GM23338 (cell line): ENCODE measurements at regions not wholly inside any gene's neighbourhood (a gene's known extent, or its start where the extent isn't known, plus 50 kb on each side); places are given as distances from the start of the nearest gene placed in this dataset.

ENCODE experiments used
- ATAC-seq: fragments of 200-7000 bp; cut with Tn5 transposase; 3 replicates; pipeline ENCODE4 v1.9.1; 2020
- DNase-seq: peaks from one replicate; pipeline ENCODE4 v3.0.0-alpha.2; 2015; ENCODE audit warnings: low spot score
- H2AFZ ChIP-seq: fragments of 200-600 bp; sonication (generic); 2 replicates; pipeline ENCODE4 v1.8.0; 2016; ENCODE audit warnings: antibody characterized with exemption, mild to moderate bottlenecking, moderate library complexity
- H3F3A ChIP-seq: fragments of 200-600 bp; sonication (generic); replicated peaks from 2 replicates; pipeline ENCODE4 v1.8.0; 2017; ENCODE audit warnings: antibody characterized with exemption, mixed run types, low read depth
- H3K27ac ChIP-seq: fragments of 200-600 bp; sonication (generic); 2 replicates; pipeline ENCODE4 v1.6.1; 2016; ENCODE audit warnings: low read depth
- H3K27me3 ChIP-seq: fragments of 200-600 bp; sonication (generic); 2 replicates; pipeline ENCODE4 v1.8.0; 2016; ENCODE audit warnings: mild to moderate bottlenecking, mixed run types, moderate library complexity; ENCODE audit not compliant: insufficient read depth
- H3K36me3 ChIP-seq: fragments of 200-600 bp; sonication (generic); 2 replicates; pipeline ENCODE4 v1.8.0; 2016; ENCODE audit warnings: mild to moderate bottlenecking; ENCODE audit not compliant: insufficient read depth
- H3K4me1 ChIP-seq: fragments of 200-600 bp; sonication (generic); 2 replicates; pipeline ENCODE4 v1.8.0; 2016; ENCODE audit warnings: mild to moderate bottlenecking, moderate library complexity; ENCODE audit not compliant: insufficient read depth
- H3K4me2 ChIP-seq: fragments of 200-600 bp; sonication (generic); 2 replicates; pipeline ENCODE4 v1.7.1; 2017; ENCODE audit warnings: mixed run types
- H3K4me3 ChIP-seq: fragments of 200-600 bp; sonication (generic); 2 replicates; pipeline ENCODE4 v1.6.1; 2016; ENCODE audit warnings: mixed run types
- H3K79me2 ChIP-seq: fragments of 200-600 bp; sonication (generic); replicated peaks from 2 replicates; pipeline ENCODE4 v1.8.0; 2017; ENCODE audit warnings: mild to moderate bottlenecking; ENCODE audit not compliant: insufficient read depth
- H3K9me2 ChIP-seq: fragments of 200-600 bp; sonication (generic); 2 replicates; pipeline ENCODE4 v1.8.0; 2017; ENCODE audit not compliant: insufficient read depth
- H4K20me1 ChIP-seq: fragments of 200-600 bp; sonication (generic); replicated peaks from 2 replicates; pipeline ENCODE4 v1.8.0; 2017; ENCODE audit warnings: mild to moderate bottlenecking; ENCODE audit not compliant: insufficient read depth
- H3K27ac Mint-ChIP-seq: 2 replicates; pipeline ENCODE4 v1.8.0; 2020; ENCODE audit warnings: inconsistent platforms, mild to moderate bottlenecking, moderate library complexity, mixed read lengths
- H3K27me3 Mint-ChIP-seq: 3 replicates; pipeline ENCODE4 v1.8.0; 2022; ENCODE audit warnings: low read depth, mild to moderate bottlenecking, moderate library complexity, mixed read lengths, inconsistent platforms; ENCODE audit not compliant: insufficient read depth, poor library complexity
- H3K36me3 Mint-ChIP-seq: 3 replicates; pipeline ENCODE4 v1.8.0; 2021; ENCODE audit warnings: low read depth, mild to moderate bottlenecking, inconsistent platforms, moderate library complexity, mixed read lengths
- H3K4me1 Mint-ChIP-seq: 3 replicates; pipeline ENCODE4 v1.8.0; 2020; ENCODE audit warnings: mild to moderate bottlenecking, inconsistent platforms, mixed read lengths
- H3K4me3 Mint-ChIP-seq: 3 replicates; pipeline ENCODE4 v1.8.0; 2021; ENCODE audit warnings: moderate library complexity, mild to moderate bottlenecking, inconsistent platforms, mixed read lengths
- H3K9me3 Mint-ChIP-seq: 3 replicates; pipeline ENCODE4 v1.8.0; 2020; ENCODE audit warnings: moderate library complexity, mild to moderate bottlenecking, inconsistent platforms, mixed read lengths
- CREB1 ChIP-seq: fragments of 250-450 bp; sonication (Bioruptor Pico); IDR thresholded peaks from 2 replicates; pipeline ENCODE4 v1.5.0; 2020; ENCODE audit warnings: low read depth, mild to moderate bottlenecking, moderate library complexity
- EZH2 ChIP-seq: fragments of 200-600 bp; sonication (generic); IDR thresholded peaks from one replicate; pipeline ENCODE4 v1.8.0; 2017; ENCODE audit warnings: antibody characterized with exemption, mild to moderate bottlenecking, low read depth; ENCODE audit not compliant: unreplicated experiment
- JUNB ChIP-seq: IDR thresholded peaks from one replicate; pipeline ENCODE4 v1.6.1; 2016; ENCODE audit warnings: antibody characterized with exemption; ENCODE audit not compliant: unreplicated experiment
- NANOG ChIP-seq: IDR thresholded peaks from 2 replicates; pipeline ENCODE4 v1.6.1; 2016; ENCODE audit warnings: antibody characterized with exemption, borderline replicate concordance
- ZNF331 ChIP-seq: fragments of 250-450 bp; sonication (Bioruptor Pico); IDR thresholded peaks from 2 replicates; pipeline ENCODE4 v1.5.0; 2020; ENCODE audit warnings: low read depth, mild to moderate bottlenecking, moderate library complexity
- TF ChIP-seq, protein P1 (sequence below): IDR thresholded peaks from 2 replicates; pipeline ENCODE4 v1.6.1; 2016; ENCODE audit warnings: antibody characterized with exemption
- TF ChIP-seq, protein P2 (sequence below): fragments of 250-450 bp; sonication (Bioruptor Pico); IDR thresholded peaks from 2 replicates; pipeline ENCODE4 v1.5.0; 2020; ENCODE audit warnings: mild to moderate bottlenecking, moderate library complexity
- TF ChIP-seq, protein P3 (sequence below), 2 experiments: fragments of 200-600 bp in 1 of 2; sonication (generic) in 1 of 2; conservative IDR thresholded peaks; 2 replicates each; pipeline versions ENCODE4 v1.5.1 to v1.6.1; 2016 to 2017; ENCODE audit warnings: antibody characterized with exemption in 2 of 2, low read depth in 2 of 2, mild to moderate bottlenecking in 2 of 2, moderate library complexity in 1 of 2
- TF ChIP-seq, protein P4 (sequence below): IDR thresholded peaks from one replicate; pipeline ENCODE4 v1.6.1; 2018; ENCODE audit warnings: antibody characterized with exemption; ENCODE audit not compliant: unreplicated experiment

DNA sequence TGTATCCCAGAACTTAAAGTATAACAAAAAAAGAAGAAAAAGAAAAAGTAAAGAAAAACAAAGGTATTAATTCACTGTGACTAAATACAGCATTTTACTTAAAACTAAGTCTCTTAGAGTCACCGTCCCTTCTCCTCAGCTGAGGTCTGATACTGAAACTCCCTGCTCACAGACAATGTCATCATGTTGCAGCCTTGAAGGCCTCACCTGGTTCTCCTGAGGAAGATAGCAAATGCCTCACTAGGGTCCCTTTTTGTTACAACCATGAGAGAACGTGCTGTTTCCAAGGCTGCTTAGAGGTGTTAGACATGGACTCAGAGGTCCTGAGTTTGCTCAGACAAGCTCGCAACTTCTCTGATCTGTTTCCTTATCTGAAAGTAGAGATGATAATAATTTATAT, 357.2 kb downstream of the MTRR start (continued):
- TF ChIP-seq JUNB (no peak), EZH2 (no peak), NANOG (no peak)

DNA sequence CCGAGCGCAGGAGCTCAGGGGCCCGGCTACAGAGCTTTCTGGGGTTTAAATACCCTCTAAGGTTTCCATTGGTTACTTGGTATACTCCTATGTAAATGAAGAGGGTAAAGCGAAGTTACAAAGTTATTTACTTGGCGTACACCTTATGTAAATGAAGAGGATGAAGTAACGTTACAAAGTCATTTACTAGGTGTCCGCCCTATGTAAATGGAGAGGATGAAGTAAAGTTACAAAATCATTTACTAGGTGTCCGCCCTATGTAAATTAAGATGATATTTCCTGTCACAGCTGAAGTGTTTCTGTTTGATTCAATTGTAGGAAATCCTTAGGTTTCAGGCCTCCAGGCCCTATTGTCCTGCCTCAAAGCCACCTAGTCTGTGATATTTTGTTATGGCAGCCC, 358.2 kb downstream of the MTRR start:
- DNase-seq (no peak), ATAC-seq (no peak)
- Histone ChIP-seq H3K27me3 (no peaks in the 10 kb centered on the region), H3K4me2 (no peak overlapping the region), H2AFZ (no peak overlapping the region; the same call in 1 of the 2 replicates), H3F3A (no peaks in the 10 kb centered on the region), H3K4me3 (no peak overlapping the region), H3K27ac (no peak overlapping the region), H3K79me2 (no peaks in the 10 kb centered on the region), H4K20me1 (no peaks in the 10 kb centered on the region), H3K4me1 (no peaks in the 10 kb centered on the region), H3K36me3 (no peaks in the 10 kb centered on the region; the same call in 1 of the 2 replicates), H3K9me2 (0 out of 2 replicates have a peak, but pooled peaks cover under 1% of the 10 kb centered on the region)
- peaks cover 2% of the 10 kb centered on the region for H3K27me3 Mint-ChIP-seq
- no peaks in the 10 kb centered on the region for H3K36me3 Mint-ChIP-seq
- no peaks in the 10 kb centered on the region for H3K4me1 Mint-ChIP-seq
- no peak overlapping the region for H3K4me3 Mint-ChIP-seq
- no peak overlapping the region for H3K27ac Mint-ChIP-seq
- TF ChIP-seq CREB1 (no peak), JUNB (no peak), ZNF331 (CRISPR knock-in tag) (no peak)
- TF ChIP-seq, protein P1, sequence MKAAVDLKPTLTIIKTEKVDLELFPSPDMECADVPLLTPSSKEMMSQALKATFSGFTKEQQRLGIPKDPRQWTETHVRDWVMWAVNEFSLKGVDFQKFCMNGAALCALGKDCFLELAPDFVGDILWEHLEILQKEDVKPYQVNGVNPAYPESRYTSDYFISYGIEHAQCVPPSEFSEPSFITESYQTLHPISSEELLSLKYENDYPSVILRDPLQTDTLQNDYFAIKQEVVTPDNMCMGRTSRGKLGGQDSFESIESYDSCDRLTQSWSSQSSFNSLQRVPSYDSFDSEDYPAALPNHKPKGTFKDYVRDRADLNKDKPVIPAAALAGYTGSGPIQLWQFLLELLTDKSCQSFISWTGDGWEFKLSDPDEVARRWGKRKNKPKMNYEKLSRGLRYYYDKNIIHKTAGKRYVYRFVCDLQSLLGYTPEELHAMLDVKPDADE = no peak
- TF ChIP-seq, protein P2, sequence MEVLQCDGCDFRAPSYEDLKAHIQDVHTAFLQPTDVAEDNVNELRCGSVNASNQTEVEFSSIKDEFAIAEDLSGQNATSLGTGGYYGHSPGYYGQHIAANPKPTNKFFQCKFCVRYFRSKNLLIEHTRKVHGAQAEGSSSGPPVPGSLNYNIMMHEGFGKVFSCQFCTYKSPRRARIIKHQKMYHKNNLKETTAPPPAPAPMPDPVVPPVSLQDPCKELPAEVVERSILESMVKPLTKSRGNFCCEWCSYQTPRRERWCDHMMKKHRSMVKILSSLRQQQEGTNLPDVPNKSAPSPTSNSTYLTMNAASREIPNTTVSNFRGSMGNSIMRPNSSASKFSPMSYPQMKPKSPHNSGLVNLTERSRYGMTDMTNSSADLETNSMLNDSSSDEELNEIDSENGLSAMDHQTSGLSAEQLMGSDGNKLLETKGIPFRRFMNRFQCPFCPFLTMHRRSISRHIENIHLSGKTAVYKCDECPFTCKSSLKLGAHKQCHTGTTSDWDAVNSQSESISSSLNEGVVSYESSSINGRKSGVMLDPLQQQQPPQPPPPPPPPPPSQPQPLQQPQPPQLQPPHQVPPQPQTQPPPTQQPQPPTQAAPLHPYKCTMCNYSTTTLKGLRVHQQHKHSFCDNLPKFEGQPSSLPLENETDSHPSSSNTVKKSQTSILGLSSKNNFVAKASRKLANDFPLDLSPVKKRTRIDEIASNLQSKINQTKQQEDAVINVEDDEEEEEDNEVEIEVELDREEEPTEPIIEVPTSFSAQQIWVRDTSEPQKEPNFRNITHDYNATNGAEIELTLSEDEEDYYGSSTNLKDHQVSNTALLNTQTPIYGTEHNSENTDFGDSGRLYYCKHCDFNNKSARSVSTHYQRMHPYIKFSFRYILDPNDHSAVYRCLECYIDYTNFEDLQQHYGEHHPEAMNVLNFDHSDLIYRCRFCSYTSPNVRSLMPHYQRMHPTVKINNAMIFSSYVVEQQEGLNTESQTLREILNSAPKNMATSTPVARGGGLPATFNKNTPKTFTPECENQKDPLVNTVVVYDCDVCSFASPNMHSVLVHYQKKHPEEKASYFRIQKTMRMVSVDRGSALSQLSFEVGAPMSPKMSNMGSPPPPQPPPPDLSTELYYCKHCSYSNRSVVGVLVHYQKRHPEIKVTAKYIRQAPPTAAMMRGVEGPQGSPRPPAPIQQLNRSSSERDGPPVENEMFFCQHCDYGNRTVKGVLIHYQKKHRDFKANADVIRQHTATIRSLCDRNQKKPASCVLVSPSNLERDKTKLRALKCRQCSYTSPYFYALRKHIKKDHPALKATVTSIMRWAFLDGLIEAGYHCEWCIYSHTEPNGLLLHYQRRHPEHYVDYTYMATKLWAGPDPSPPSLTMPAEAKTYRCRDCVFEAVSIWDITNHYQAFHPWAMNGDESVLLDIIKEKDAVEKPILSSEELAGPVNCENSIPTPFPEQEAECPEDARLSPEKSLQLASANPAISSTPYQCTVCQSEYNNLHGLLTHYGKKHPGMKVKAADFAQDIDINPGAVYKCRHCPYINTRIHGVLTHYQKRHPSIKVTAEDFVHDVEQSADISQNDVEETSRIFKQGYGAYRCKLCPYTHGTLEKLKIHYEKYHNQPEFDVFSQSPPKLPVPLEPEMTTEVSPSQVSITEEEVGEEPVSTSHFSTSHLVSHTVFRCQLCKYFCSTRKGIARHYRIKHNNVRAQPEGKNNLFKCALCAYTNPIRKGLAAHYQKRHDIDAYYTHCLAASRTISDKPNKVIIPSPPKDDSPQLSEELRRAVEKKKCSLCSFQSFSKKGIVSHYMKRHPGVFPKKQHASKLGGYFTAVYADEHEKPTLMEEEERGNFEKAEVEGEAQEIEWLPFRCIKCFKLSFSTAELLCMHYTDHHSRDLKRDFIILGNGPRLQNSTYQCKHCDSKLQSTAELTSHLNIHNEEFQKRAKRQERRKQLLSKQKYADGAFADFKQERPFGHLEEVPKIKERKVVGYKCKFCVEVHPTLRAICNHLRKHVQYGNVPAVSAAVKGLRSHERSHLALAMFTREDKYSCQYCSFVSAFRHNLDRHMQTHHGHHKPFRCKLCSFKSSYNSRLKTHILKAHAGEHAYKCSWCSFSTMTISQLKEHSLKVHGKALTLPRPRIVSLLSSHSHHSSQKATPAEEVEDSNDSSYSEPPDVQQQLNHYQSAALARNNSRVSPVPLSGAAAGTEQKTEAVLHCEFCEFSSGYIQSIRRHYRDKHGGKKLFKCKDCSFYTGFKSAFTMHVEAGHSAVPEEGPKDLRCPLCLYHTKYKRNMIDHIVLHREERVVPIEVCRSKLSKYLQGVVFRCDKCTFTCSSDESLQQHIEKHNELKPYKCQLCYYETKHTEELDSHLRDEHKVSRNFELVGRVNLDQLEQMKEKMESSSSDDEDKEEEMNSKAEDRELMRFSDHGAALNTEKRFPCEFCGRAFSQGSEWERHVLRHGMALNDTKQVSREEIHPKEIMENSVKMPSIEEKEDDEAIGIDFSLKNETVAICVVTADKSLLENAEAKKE (CRISPR knock-in tag) = no peak
- TF ChIP-seq, protein P3, sequence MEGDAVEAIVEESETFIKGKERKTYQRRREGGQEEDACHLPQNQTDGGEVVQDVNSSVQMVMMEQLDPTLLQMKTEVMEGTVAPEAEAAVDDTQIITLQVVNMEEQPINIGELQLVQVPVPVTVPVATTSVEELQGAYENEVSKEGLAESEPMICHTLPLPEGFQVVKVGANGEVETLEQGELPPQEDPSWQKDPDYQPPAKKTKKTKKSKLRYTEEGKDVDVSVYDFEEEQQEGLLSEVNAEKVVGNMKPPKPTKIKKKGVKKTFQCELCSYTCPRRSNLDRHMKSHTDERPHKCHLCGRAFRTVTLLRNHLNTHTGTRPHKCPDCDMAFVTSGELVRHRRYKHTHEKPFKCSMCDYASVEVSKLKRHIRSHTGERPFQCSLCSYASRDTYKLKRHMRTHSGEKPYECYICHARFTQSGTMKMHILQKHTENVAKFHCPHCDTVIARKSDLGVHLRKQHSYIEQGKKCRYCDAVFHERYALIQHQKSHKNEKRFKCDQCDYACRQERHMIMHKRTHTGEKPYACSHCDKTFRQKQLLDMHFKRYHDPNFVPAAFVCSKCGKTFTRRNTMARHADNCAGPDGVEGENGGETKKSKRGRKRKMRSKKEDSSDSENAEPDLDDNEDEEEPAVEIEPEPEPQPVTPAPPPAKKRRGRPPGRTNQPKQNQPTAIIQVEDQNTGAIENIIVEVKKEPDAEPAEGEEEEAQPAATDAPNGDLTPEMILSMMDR (conservative IDR thresholded peaks at IDR 0.05; ENCODE audit: low read depth in 2 of 2) = no peak
- TF ChIP-seq, protein P4, sequence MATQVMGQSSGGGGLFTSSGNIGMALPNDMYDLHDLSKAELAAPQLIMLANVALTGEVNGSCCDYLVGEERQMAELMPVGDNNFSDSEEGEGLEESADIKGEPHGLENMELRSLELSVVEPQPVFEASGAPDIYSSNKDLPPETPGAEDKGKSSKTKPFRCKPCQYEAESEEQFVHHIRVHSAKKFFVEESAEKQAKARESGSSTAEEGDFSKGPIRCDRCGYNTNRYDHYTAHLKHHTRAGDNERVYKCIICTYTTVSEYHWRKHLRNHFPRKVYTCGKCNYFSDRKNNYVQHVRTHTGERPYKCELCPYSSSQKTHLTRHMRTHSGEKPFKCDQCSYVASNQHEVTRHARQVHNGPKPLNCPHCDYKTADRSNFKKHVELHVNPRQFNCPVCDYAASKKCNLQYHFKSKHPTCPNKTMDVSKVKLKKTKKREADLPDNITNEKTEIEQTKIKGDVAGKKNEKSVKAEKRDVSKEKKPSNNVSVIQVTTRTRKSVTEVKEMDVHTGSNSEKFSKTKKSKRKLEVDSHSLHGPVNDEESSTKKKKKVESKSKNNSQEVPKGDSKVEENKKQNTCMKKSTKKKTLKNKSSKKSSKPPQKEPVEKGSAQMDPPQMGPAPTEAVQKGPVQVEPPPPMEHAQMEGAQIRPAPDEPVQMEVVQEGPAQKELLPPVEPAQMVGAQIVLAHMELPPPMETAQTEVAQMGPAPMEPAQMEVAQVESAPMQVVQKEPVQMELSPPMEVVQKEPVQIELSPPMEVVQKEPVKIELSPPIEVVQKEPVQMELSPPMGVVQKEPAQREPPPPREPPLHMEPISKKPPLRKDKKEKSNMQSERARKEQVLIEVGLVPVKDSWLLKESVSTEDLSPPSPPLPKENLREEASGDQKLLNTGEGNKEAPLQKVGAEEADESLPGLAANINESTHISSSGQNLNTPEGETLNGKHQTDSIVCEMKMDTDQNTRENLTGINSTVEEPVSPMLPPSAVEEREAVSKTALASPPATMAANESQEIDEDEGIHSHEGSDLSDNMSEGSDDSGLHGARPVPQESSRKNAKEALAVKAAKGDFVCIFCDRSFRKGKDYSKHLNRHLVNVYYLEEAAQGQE = no peak
- peaks cover 13% of the 10 kb centered on the region; the same call in 1 of the 3 replicates for H3K9me3 Mint-ChIP-seq
